ENCODE measurements at regions not wholly inside any gene's neighbourhood (a gene's known extent, or its start where the extent isn't known, plus 50 kb on each side); places are given as distances from the start of the nearest gene placed in this dataset.

DNA sequence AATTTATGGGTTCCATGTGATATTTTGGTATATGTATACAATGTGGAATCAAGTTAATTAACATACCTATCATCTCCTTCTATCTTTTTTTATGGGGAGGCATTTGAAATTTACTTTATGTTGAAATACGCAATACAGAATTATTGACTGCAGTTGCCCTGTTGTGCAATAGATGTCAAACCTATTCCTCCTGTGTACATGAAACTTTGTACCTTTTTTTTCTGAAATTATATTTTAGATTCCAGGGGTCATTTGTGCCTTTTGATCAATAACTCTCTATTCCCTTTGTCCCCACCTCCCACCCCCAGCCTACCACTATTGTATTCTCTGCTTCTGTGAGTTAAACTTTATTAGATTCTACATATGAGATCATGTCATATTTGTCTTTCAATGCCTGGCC lies 369.9 kb downstream of the FSIP2 start:
- DNase-seq (ENCODE audit: low read depth) = no peak
- H3K4me3 ChIP-seq (ENCODE audit: low read depth, low read length) = no peak overlapping the region
- TF ChIP-seq CTCF (IDR thresholded peaks at IDR 0.05; ENCODE audit: insufficient read depth, low read depth, low read length) = no peak

- no peak overlapping the region for H3K4me3 ChIP-seq (ENCODE audit: low read depth, low read length)
- DNase-seq (ENCODE audit: low read depth) = no peak
- no peak for TF ChIP-seq CTCF (IDR thresholded peaks at IDR 0.05; ENCODE audit: insufficient read depth, low read depth, low read length)
Observed at GRCh38 chr2:186113284-186113683, 372.8 kb upstream of the ZC3H15 start.

GRCh38 chr2:186125156-186125555 lies 360.9 kb upstream of the ZC3H15 start:
- no peak overlapping the region for H3K4me3 ChIP-seq (ENCODE audit: low read depth, low read length)
- no peak for DNase-seq (ENCODE audit: low read depth)
- no peak for TF ChIP-seq CTCF (IDR thresholded peaks at IDR 0.05; ENCODE audit: insufficient read depth, low read depth, low read length)

- no peak overlapping the region for H3K4me3 ChIP-seq (ENCODE audit: low read depth, low read length)
- TF ChIP-seq CTCF (IDR thresholded peaks at IDR 0.05; ENCODE audit: insufficient read depth, low read depth, low read length) = no peak
- DNase-seq (ENCODE audit: low read depth) = no peak
Observed at GRCh38 chr2:186125625-186126024, 360.4 kb upstream of the ZC3H15 start.

DNA sequence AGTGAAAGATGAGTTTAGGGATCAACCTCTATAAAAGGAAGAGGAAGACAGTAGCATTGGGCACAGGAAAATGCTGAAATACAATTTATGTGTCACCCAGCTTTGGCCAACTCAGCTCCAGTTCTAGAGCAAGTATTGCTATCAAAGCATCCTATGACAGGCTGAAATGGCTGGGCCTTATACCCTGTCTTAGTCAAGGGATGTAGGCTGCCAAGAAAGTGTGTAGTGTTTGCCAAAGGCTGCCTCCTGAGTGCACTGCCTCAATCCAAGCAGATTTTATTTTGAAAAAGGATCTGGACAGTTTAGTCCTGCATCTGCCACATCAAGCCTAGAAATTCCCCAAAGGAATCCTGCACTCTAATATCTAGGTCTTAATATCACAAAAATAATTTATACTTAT lies 359.9 kb upstream of the ZC3H15 start:
- no peak for TF ChIP-seq CTCF (IDR thresholded peaks at IDR 0.05; ENCODE audit: insufficient read depth, low read depth, low read length)
- DNase-seq (ENCODE audit: low read depth) = no peak
- H3K4me3 ChIP-seq (ENCODE audit: low read depth, low read length) = no peak overlapping the region

- DNase-seq (ENCODE audit: low read depth) = peak; percentile 3
- TF ChIP-seq CTCF (IDR thresholded peaks at IDR 0.05; ENCODE audit: insufficient read depth, low read depth, low read length) = no peak
- H3K4me3 ChIP-seq (ENCODE audit: low read depth, low read length) = no peak overlapping the region
Observed at GRCh38 chr2:186129767-186130581, 356.1 kb upstream of the ZC3H15 start.
